Vagina (tissue), 2 donors: ENCODE measurements at regions not wholly inside any gene's neighbourhood (a gene's known extent, or its start where the extent isn't known, plus 50 kb on each side); places are given as distances from the start of the nearest gene placed in this dataset.

Source experiments
- CTCF ChIP-seq, 3 experiments: fragments of 450-650 bp in 2 of 3; fragments of 200-600 bp in 1 of 3; sonication (generic) in 1 of 3; IDR thresholded peaks; one replicate each; pipeline ENCODE4 v1.5.1; 2017 to 2019; ENCODE audit warnings: antibody characterized with exemption in 3 of 3, mild to moderate bottlenecking in 2 of 3, moderate library complexity in 2 of 3
- POLR2A ChIP-seq, 2 donors: fragments of 450-650 bp; IDR thresholded peaks; one replicate each; pipeline ENCODE4 v1.6.1; 2017; ENCODE audit warnings: antibody characterized with exemption in 2 of 2, mild to moderate bottlenecking in 2 of 2, moderate library complexity in 2 of 2
- POLR2AphosphoS5 ChIP-seq, 2 donors: sonication (generic); formaldehyde crosslinking; IDR thresholded peaks; one replicate each; pipeline ENCODE4 v1.9.0; 2017; ENCODE audit warnings: antibody characterized with exemption in 2 of 2, mild to moderate bottlenecking in 2 of 2, low read depth in 1 of 2; ENCODE audit not compliant: insufficient read depth in 1 of 2

DNA sequence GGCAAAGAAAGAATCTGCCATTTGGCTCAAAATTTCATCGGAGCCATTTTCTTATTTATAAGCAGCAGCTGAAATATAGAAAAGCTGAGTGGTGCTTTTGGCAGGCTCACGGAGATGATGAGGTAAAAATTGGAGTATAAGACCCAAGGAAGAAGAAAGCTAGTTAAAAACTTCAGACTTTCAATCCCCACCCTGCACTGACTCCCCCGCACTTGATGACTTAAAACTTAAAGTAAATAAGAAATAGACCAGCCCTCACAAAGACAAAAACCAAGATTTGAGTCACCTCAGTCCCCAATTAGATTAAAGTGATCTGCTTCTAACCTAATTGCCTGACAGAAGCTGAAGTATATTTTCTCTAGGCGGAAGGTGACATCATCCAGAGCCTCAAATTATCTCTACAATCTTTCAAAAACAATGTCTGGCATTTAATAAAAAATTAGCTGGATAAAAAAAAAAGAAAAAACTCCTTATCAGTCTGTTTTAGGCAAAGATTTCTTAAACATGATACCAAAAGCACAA, 124.0 kb upstream of the PJA2 start:
- TF ChIP-seq CTCF (IDR thresholded peaks at IDR 0.05) (no peak), POLR2AphosphoS5 (IDR thresholded peaks at IDR 0.05; ENCODE audit: insufficient read depth in 1 of 2, low read depth in 1 of 2) (no peak), POLR2A (IDR thresholded peaks at IDR 0.05) (no peak)
